ENCODE measurements at regions not wholly inside any gene's neighbourhood (a gene's known extent, or its start where the extent isn't known, plus 50 kb on each side); places are given as distances from the start of the nearest gene placed in this dataset.

- Mint-ChIP-seq H3K9me3 (ENCODE audit: low read depth) (peaks cover 6% of the 10 kb centered on the region), H3K4me1 (ENCODE audit: low read depth) (peaks cover 5% of the 10 kb centered on the region), H3K36me3 (ENCODE audit: low read depth) (no peaks in the 10 kb centered on the region), H3K27ac (ENCODE audit: unreplicated experiment) (no peak overlapping the region), H3K4me3 (ENCODE audit: unreplicated experiment) (no peak overlapping the region), H3K27me3 (ENCODE audit: low read depth) (peaks cover 3% of the 10 kb centered on the region)
- DNase-seq (ENCODE audit: low spot score) = no peak
- TF ChIP-seq CTCF (IDR thresholded peaks at IDR 0.05) = no peak
These were observed 2048.0 kb downstream of the SUCLG1 start for GRCh38 chr2:82411071-82411470.

- H3K9me3 Mint-ChIP-seq (ENCODE audit: low read depth) = no peaks in the 10 kb centered on the region
- TF ChIP-seq CTCF (IDR thresholded peaks at IDR 0.05) = no peak
- H3K36me3 Mint-ChIP-seq (ENCODE audit: low read depth) = no peaks in the 10 kb centered on the region
- H3K4me1 Mint-ChIP-seq (ENCODE audit: low read depth) = no peaks in the 10 kb centered on the region
- H3K27ac Mint-ChIP-seq (ENCODE audit: unreplicated experiment) = no peak overlapping the region
- H3K4me3 Mint-ChIP-seq (ENCODE audit: unreplicated experiment) = no peak overlapping the region
- peaks cover 3% of the 10 kb centered on the region for H3K27me3 Mint-ChIP-seq (ENCODE audit: low read depth)
- no peak for DNase-seq (ENCODE audit: low spot score)
These were observed 2063.5 kb downstream of the SUCLG1 start for GRCh38 chr2:82395531-82395930.

GRCh38 chr2:82391386-82391785 is 2067.7 kb downstream of the SUCLG1 start:
- H3K9me3 Mint-ChIP-seq (ENCODE audit: low read depth) = peaks cover 2% of the 10 kb centered on the region
- no peak for DNase-seq (ENCODE audit: low spot score)
- no peak overlapping the region for H3K27ac Mint-ChIP-seq (ENCODE audit: unreplicated experiment)
- no peak for TF ChIP-seq CTCF (IDR thresholded peaks at IDR 0.05)
- H3K27me3 Mint-ChIP-seq (ENCODE audit: low read depth) = peaks cover 3% of the 10 kb centered on the region
- H3K4me3 Mint-ChIP-seq (ENCODE audit: unreplicated experiment) = no peak overlapping the region
- H3K4me1 Mint-ChIP-seq (ENCODE audit: low read depth) = no peaks in the 10 kb centered on the region
- H3K36me3 Mint-ChIP-seq (ENCODE audit: low read depth) = no peaks in the 10 kb centered on the region

- no peak for TF ChIP-seq CTCF (IDR thresholded peaks at IDR 0.05)
- H3K27ac Mint-ChIP-seq (ENCODE audit: unreplicated experiment) = no peak overlapping the region
- H3K9me3 Mint-ChIP-seq (ENCODE audit: low read depth) = peaks cover 11% of the 10 kb centered on the region
- H3K36me3 Mint-ChIP-seq (ENCODE audit: low read depth) = no peaks in the 10 kb centered on the region
- no peak overlapping the region for H3K4me3 Mint-ChIP-seq (ENCODE audit: unreplicated experiment)
- no peaks in the 10 kb centered on the region for H3K27me3 Mint-ChIP-seq (ENCODE audit: low read depth)
- no peaks in the 10 kb centered on the region for H3K4me1 Mint-ChIP-seq (ENCODE audit: low read depth)
- no peak for DNase-seq (ENCODE audit: low spot score)
These were observed 2051.1 kb upstream of the LRRTM1 start for GRCh38 chr2:82355622-82356021.

GRCh38 chr2:82345910-82346309 is 2041.4 kb upstream of the LRRTM1 start:
- H3K4me3 Mint-ChIP-seq (ENCODE audit: unreplicated experiment) = no peak overlapping the region
- no peak for DNase-seq (ENCODE audit: low spot score)
- H3K27ac Mint-ChIP-seq (ENCODE audit: unreplicated experiment) = no peak overlapping the region
- H3K9me3 Mint-ChIP-seq (ENCODE audit: low read depth) = no peaks in the 10 kb centered on the region
- H3K36me3 Mint-ChIP-seq (ENCODE audit: low read depth) = no peaks in the 10 kb centered on the region
- no peak for TF ChIP-seq CTCF (IDR thresholded peaks at IDR 0.05)
- no peaks in the 10 kb centered on the region for H3K4me1 Mint-ChIP-seq (ENCODE audit: low read depth)
- H3K27me3 Mint-ChIP-seq (ENCODE audit: low read depth) = no peaks in the 10 kb centered on the region

All from chondrocyte (in vitro differentiated cells).